Activated CD4-positive, alpha-beta T cell treated with anti-CD3 and anti-CD28 coated beads, Interleukin-2, amount 50 U/mL, for 4 hours (primary cell): ENCODE measurements at regions not wholly inside any gene's neighbourhood (a gene's known extent, or its start where the extent isn't known, plus 50 kb on each side); places are given as distances from the start of the nearest gene placed in this dataset.

Experiments
- DNase-seq, 2 experiments: peaks; one replicate each; pipeline ENCODE4 v3.0.0-alpha.2; 2020

GRCh38 chr2:58971511-58972360 lies 730.6 kb upstream of the FANCL start:
- DNase-seq: no peak

GRCh38 chr2:58970365-58970764 lies 729.2 kb upstream of the FANCL start:
- no peak for DNase-seq

GRCh38 chr2:58968885-58969284 lies 727.8 kb upstream of the FANCL start:
- no peak for DNase-seq

DNA sequence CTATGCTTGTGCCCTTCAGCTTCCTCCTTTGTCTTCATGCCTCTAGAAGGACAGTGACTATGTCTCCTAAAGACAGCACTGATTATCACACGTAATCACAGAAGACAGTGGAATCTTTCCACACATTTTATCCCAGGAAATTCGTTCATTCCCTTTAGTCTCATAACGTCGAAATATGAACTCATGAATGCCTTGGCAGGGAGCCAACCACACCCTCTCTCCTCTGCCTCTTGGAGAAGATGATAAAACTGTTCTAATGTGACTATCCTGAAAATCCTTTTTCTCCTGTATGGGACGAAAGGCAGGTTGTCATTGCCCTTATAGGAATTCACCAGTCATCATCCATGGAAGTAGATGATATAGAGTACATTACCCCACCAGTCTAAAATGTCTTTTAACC lies 726.6 kb upstream of the FANCL start:
- DNase-seq: no peak

- DNase-seq: no peak
These were observed 724.5 kb upstream of the FANCL start for GRCh38 chr2:58965602-58966001.

- no peak for DNase-seq
These were observed 718.9 kb upstream of the FANCL start for GRCh38 chr2:58959996-58960395.

GRCh38 chr2:58957188-58957840 lies 716.2 kb upstream of the FANCL start:
- no peak for DNase-seq

GRCh38 chr2:58954880-58955385 lies 713.8 kb upstream of the FANCL start:
- DNase-seq: no peak

DNA sequence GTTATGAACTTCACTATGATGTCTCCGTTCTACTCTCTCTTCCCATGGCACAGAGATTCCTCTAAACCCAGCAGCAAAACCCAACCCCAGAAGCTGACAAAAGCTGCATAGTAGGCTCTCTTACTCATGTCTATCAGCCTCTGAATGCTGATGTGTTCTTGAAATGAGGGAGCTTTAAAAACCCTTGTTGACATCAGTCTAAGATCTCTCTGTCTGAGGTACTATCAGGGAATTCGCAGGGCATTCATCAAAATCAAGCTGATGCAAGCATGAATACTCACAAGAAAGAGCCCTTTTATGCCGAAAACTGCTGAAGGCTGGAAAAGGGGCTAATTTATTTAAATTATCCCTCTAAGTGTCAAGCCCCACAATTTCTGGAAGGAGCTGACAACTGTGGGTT lies 710.6 kb upstream of the FANCL start:
- no peak for DNase-seq

GRCh38 chr2:58950795-58951462 lies 709.8 kb upstream of the FANCL start:
- DNase-seq: no peak

DNA sequence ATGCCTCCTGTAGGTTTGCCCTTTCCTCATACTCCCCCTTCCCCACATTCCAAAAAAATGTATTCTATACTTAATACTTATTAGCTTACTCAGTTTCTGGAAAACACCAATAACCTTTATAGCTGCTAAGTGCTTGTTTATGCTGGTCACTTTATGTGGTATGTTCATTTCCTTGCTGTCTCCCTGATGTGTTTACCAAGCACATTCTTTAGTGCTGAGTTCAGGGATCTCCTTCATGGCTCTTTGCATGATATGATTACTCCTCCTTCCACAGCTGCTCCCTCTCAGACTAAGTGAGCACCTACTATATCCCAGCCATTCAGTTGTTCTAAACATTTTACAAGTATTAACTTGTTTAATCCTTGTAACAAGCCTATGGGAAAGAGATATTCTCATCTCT lies 698.3 kb upstream of the FANCL start:
- no peak for DNase-seq

GRCh38 chr2:58938988-58939387 lies 697.9 kb upstream of the FANCL start:
- DNase-seq: no peak

GRCh38 chr2:58932801-58933200 lies 691.7 kb upstream of the FANCL start:
- no peak for DNase-seq

GRCh38 chr2:58930537-58930936 lies 689.4 kb upstream of the FANCL start:
- DNase-seq: no peak

DNA sequence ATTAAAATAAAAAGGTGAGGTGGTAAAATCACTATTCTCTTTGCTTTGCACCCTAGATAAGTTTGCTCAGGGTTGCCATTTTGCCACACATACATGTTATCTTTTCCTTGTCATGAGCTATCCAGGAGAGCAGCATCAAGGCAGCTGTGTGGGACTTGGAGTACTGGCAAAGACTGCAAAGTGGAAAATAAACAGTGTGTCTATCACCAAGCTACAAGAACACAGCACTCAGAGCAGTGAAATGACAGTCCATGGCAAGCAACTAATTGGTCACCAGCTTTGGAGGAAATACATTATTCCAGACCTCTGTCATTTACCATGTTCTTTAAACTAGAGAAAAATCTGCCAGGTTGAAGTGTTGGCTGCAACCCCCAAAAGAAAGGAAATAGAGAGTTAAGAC lies 687.8 kb upstream of the FANCL start:
- DNase-seq: no peak

GRCh38 chr2:58928391-58928790 lies 687.3 kb upstream of the FANCL start:
- no peak for DNase-seq

- no peak for DNase-seq
These were observed 685.0 kb upstream of the FANCL start for GRCh38 chr2:58926112-58926511.

- DNase-seq: no peak
These were observed 684.6 kb upstream of the FANCL start for GRCh38 chr2:58925676-58926081.

DNA sequence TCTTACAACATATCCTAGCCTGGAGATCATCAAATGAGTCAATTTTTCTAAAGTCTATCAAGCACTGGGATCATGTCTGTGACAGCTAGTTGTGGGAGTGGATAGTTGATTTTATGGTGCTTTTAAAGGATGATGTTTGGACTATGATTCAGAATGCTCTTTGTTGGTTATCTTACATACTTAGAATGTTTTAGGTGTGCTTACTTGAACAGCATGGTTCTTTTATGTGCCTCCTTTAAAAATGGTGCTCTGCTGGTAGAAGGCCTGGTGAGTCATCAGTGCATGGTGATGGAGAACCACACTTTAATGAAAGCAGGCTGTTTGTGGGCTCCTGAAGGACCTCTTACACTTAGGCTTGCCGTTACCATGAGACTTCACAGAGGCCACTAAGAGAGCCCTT lies 682.7 kb upstream of the FANCL start:
- no peak for DNase-seq

DNA sequence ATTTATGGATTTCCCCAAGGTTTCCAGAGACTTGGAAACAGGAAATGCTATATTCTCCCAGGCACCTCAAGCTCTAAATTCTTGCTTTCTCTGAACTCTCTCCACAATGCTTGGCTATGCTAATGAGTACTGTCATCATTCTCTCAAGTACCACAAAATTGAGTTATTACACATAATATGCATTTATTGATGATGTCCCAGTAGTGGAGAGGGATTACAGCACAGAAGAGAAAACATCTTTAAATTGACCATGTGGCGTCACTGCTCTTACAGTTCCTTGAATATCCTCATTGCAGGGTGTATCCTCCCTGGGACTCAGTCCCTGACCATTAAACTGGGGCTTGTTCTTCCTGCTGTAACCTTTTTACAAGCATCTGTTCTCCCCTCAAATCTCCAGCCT lies 681.1 kb upstream of the FANCL start:
- DNase-seq: no peak

DNA sequence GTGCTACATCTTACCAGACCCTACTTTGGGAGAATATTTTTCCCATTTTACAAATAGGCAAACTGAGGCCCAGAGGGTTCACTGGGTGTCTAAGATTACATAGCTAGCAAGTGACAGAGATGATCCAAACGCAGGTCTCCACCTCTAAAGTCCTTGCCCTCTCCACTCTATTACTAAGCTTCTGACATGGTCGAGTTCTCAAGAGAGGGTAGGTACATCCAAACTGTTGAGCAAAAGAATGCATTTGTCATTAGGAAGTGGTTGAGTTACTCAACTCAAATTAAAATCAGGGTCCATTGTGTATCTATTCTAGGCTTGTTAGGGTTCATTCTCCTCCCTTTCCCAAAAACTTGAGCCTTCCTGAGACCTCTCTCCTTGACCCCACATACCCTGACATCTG lies 680.6 kb upstream of the FANCL start:
- no peak for DNase-seq

GRCh38 chr2:58920001-58920400 lies 678.9 kb upstream of the FANCL start:
- no peak for DNase-seq

- no peak for DNase-seq
These were observed 678.2 kb upstream of the FANCL start for GRCh38 chr2:58919316-58919715.

GRCh38 chr2:58918141-58918540 lies 677.0 kb upstream of the FANCL start:
- no peak for DNase-seq
